ENCODE measurements at regions not wholly inside any gene's neighbourhood (a gene's known extent, or its start where the extent isn't known, plus 50 kb on each side); places are given as distances from the start of the nearest gene placed in this dataset.

DNA sequence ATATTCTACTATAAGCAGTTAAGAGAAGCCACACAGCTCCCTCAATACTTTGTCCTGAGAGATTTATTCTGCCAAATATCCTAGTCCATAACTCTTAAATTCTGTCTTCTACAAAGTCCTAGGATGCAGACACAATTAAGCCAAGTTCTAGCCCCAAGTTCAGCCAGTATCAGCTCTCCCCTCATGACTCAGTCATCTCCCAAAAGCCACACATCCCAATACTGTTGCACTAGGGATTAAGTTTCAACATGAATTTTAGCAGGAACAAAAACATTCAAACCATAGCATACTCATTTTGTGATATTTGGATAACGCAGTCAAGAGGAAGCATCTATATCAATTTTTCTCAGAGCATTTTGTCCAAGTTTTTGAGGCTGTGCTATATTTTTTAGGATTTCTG, 277.4 kb downstream of the FZD1 start:
- no peak for DNase-seq (ENCODE audit: low spot score in 2 of 2)
- Histone ChIP-seq H3K9me3 (no peaks in the 10 kb centered on the region), H3K27me3 (no peaks in the 10 kb centered on the region), H3K27ac (no peak overlapping the region), H3K4me1 (no peaks in the 10 kb centered on the region), H3K36me3 (no peaks in the 10 kb centered on the region), H3K4me3 (no peak overlapping the region)
- TF ChIP-seq POLR2AphosphoS5 (IDR thresholded peaks at IDR 0.05) (no peak), EP300 (IDR thresholded peaks at IDR 0.05) (no peak), CTCF (IDR thresholded peaks at IDR 0.05) (no peak)
- WGBS = 87% methylated on average over 1 of the region's 1 CpG

- no peaks in the 10 kb centered on the region for H3K36me3 ChIP-seq
- H3K9me3 ChIP-seq = no peaks in the 10 kb centered on the region
- H3K27ac ChIP-seq = no peak overlapping the region
- no peaks in the 10 kb centered on the region for H3K4me1 ChIP-seq
- 93% methylated on average over 1 of the region's 1 CpG for WGBS
- H3K27me3 ChIP-seq = no peaks in the 10 kb centered on the region
- no peak for TF ChIP-seq EP300 (IDR thresholded peaks at IDR 0.05)
- TF ChIP-seq POLR2AphosphoS5 (IDR thresholded peaks at IDR 0.05) = no peak
- no peak for TF ChIP-seq POLR2A (IDR thresholded peaks at IDR 0.05)
- TF ChIP-seq CTCF (IDR thresholded peaks at IDR 0.05) = no peak
- H3K4me3 ChIP-seq = no peak overlapping the region
- no peak for DNase-seq (ENCODE audit: low spot score in 2 of 2)
These were observed 279.4 kb downstream of the FZD1 start for GRCh38 chr7:91543646-91544045.

GRCh38 chr7:91549878-91550277, 285.6 kb downstream of the FZD1 start:
- no peaks in the 10 kb centered on the region for H3K9me3 ChIP-seq
- no peaks in the 10 kb centered on the region for H3K36me3 ChIP-seq
- no peak overlapping the region for H3K27ac ChIP-seq
- H3K4me3 ChIP-seq = no peak overlapping the region
- WGBS = 100% methylated on average over 1 of the region's 1 CpG
- no peak for TF ChIP-seq POLR2AphosphoS5 (IDR thresholded peaks at IDR 0.05)
- no peak for DNase-seq (ENCODE audit: low spot score in 2 of 2)
- no peaks in the 10 kb centered on the region for H3K27me3 ChIP-seq
- H3K4me1 ChIP-seq = no peaks in the 10 kb centered on the region

- TF ChIP-seq POLR2AphosphoS5 (IDR thresholded peaks at IDR 0.05) (no peak), EP300 (IDR thresholded peaks at IDR 0.05) (no peak), CTCF (IDR thresholded peaks at IDR 0.05) (no peak), POLR2A (IDR thresholded peaks at IDR 0.05) (no peak)
- H3K36me3 ChIP-seq = no peaks in the 10 kb centered on the region
- no peaks in the 10 kb centered on the region for H3K27me3 ChIP-seq
- H3K4me1 ChIP-seq = no peaks in the 10 kb centered on the region
- DNase-seq (ENCODE audit: low spot score in 2 of 2) = no peak
- H3K9me3 ChIP-seq = no peaks in the 10 kb centered on the region
- WGBS = 73% methylated on average over 1 of the region's 1 CpG
- no peak overlapping the region for H3K27ac ChIP-seq
- H3K4me3 ChIP-seq = no peak overlapping the region
These were observed 286.7 kb downstream of the FZD1 start for GRCh38 chr7:91550931-91551330.

GRCh38 chr7:91551377-91552175, 287.3 kb downstream of the FZD1 start:
- H3K4me1 ChIP-seq = no peaks in the 10 kb centered on the region
- TF ChIP-seq CTCF (IDR thresholded peaks at IDR 0.05) (no peak), POLR2A (IDR thresholded peaks at IDR 0.05) (no peak), EP300 (IDR thresholded peaks at IDR 0.05) (no peak), POLR2AphosphoS5 (IDR thresholded peaks at IDR 0.05) (no peak)
- no peak overlapping the region for H3K4me3 ChIP-seq
- DNase-seq (ENCODE audit: low spot score in 2 of 2) = no peak
- H3K36me3 ChIP-seq = no peaks in the 10 kb centered on the region
- WGBS = 75% methylated on average over 5 of the region's 5 CpGs
- no peak overlapping the region for H3K27ac ChIP-seq
- no peaks in the 10 kb centered on the region for H3K9me3 ChIP-seq
- no peaks in the 10 kb centered on the region for H3K27me3 ChIP-seq

All from suprapubic skin (tissue), 4 donors.